Cardiac muscle cell (in vitro differentiated cells and primary cell): ENCODE measurements at regions not wholly inside any gene's neighbourhood (a gene's known extent, or its start where the extent isn't known, plus 50 kb on each side); places are given as distances from the start of the nearest gene placed in this dataset.

Experiments used
- DNase-seq, 2 donors: peaks; one replicate each; pipeline versions ENCODE4 v3.0.0 to v3.0.0-alpha.2; 2010 to 2017; ENCODE audit warnings: low read depth in 1 of 2, low spot score in 1 of 2
- H3K27ac ChIP-seq: fragments of 200-600 bp; sonication (generic); 2 replicates; pipeline ENCODE4 v1.5.1; 2016
- H3K27me3 ChIP-seq: fragments of 200-600 bp; sonication (generic); 2 replicates; pipeline ENCODE4 v1.6.0; 2016; ENCODE audit warnings: control low read depth
- H3K36me3 ChIP-seq: fragments of 200-600 bp; sonication (generic); 2 replicates; pipeline ENCODE4 v1.5.1; 2016; ENCODE audit warnings: control low read depth
- H3K4me1 ChIP-seq: fragments of 200-600 bp; sonication (generic); 2 replicates; pipeline ENCODE4 v1.8.1; 2017; ENCODE audit warnings: low read depth, mild to moderate bottlenecking, mixed run types
- H3K4me3 ChIP-seq: fragments of 200-600 bp; sonication (generic); 2 replicates; pipeline ENCODE4 v1.5.1; 2016; ENCODE audit warnings: mild to moderate bottlenecking
- H3K9me3 ChIP-seq: fragments of 200-600 bp; sonication (generic); 2 replicates; pipeline ENCODE4 v1.5.1; 2017; ENCODE audit warnings: low read depth, mild to moderate bottlenecking, control low read depth
- CTCF ChIP-seq: IDR thresholded peaks from 2 replicates; pipeline ENCODE4 v1.5.1; 2012; ENCODE audit warnings: low read depth, mild to moderate bottlenecking, low read length

- TF ChIP-seq CTCF, result no peak
- Histone ChIP-seq H3K9me3 (no peaks in the 10 kb centered on the region), H3K4me3 (no peak overlapping the region), H3K4me1 (no peaks in the 10 kb centered on the region), H3K27me3 (no peaks in the 10 kb centered on the region), H3K36me3 (no peaks in the 10 kb centered on the region), H3K27ac (no peak overlapping the region)
- DNase-seq, result no peak
Measured at GRCh38 chr4:15365641-15366040, 62.2 kb upstream of the C1QTNF7 start.

GRCh38 chr4:15366721-15367120 is 61.1 kb upstream of the C1QTNF7 start:
- Histone ChIP-seq H3K27ac (no peak overlapping the region), H3K36me3 (no peaks in the 10 kb centered on the region)
- no peak for TF ChIP-seq CTCF

GRCh38 chr4:15368856-15369255 is 59.0 kb upstream of the C1QTNF7 start:
- no peaks in the 10 kb centered on the region for H3K27me3 ChIP-seq
- no peak for TF ChIP-seq CTCF
- no peak overlapping the region for H3K27ac ChIP-seq
- no peak overlapping the region for H3K4me3 ChIP-seq
- no peaks in the 10 kb centered on the region for H3K36me3 ChIP-seq
- peak in 1 of 2 donors; percentile 66 for DNase-seq
- no peaks in the 10 kb centered on the region for H3K4me1 ChIP-seq
- no peaks in the 10 kb centered on the region for H3K9me3 ChIP-seq

More at GRCh38 chr4:15366721-15367120, 61.1 kb upstream of the C1QTNF7 start:
- Histone ChIP-seq H3K27me3 (no peaks in the 10 kb centered on the region), H3K4me1 (no peaks in the 10 kb centered on the region), H3K9me3 (no peaks in the 10 kb centered on the region), H3K4me3 (no peak overlapping the region)
- no peak for DNase-seq

GRCh38 chr4:15370296-15370695 is 57.5 kb upstream of the C1QTNF7 start:
- H3K36me3 ChIP-seq, result no peaks in the 10 kb centered on the region
- H3K27me3 ChIP-seq, result no peaks in the 10 kb centered on the region
- no peak for DNase-seq
- no peak overlapping the region for H3K27ac ChIP-seq
- H3K9me3 ChIP-seq, result no peaks in the 10 kb centered on the region
- H3K4me1 ChIP-seq, result no peaks in the 10 kb centered on the region
- no peak overlapping the region for H3K4me3 ChIP-seq
- TF ChIP-seq CTCF, result no peak

GRCh38 chr4:15373363-15373762 is 54.5 kb upstream of the C1QTNF7 start:
- no peaks in the 10 kb centered on the region for H3K27me3 ChIP-seq
- H3K4me3 ChIP-seq, result no peak overlapping the region
- no peak overlapping the region for H3K27ac ChIP-seq
- no peaks in the 10 kb centered on the region for H3K4me1 ChIP-seq
- TF ChIP-seq CTCF, result no peak
- DNase-seq, result no peak
- no peaks in the 10 kb centered on the region for H3K36me3 ChIP-seq
- no peaks in the 10 kb centered on the region for H3K9me3 ChIP-seq

- H3K9me3 ChIP-seq, result no peaks in the 10 kb centered on the region
- H3K4me3 ChIP-seq, result no peak overlapping the region
- no peaks in the 10 kb centered on the region for H3K36me3 ChIP-seq
- peak in 1 of 2 donors; percentile 51 for DNase-seq
- H3K27ac ChIP-seq, result no peak overlapping the region
- TF ChIP-seq CTCF, result no peak
- no peaks in the 10 kb centered on the region for H3K27me3 ChIP-seq
- no peaks in the 10 kb centered on the region for H3K4me1 ChIP-seq
Measured at GRCh38 chr4:15374656-15375055, 53.2 kb upstream of the C1QTNF7 start.
